ENCODE measurements at regions not wholly inside any gene's neighbourhood (a gene's known extent, or its start where the extent isn't known, plus 50 kb on each side); places are given as distances from the start of the nearest gene placed in this dataset.
"Not testable (repeated sequence)": the region's sequence is repeated elsewhere in the genome, so short reads cannot be mapped to it uniquely, and the experiment has no call there.

DNA sequence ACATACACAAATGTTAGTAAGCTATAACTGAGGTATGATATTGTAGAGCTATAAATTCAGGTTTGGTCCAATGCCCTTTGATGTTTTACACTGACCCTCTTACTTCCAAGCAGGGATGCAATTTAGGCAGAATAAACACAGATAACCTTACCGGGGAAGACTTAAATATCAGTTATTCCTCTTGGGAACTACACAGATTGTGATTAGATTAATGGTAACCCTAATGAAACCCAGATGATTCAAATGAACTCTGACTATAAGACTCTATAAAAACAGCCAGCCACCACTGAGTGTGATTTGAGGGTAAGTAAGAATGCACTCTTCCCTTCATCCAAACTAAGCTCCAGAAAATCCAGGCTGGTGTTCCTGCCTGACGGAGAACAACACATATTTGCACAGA, 891.1 kb downstream of the NXPH1 start:
- no peak for DNase-seq (ENCODE audit: low read depth, low spot score)
- no peaks in the 10 kb centered on the region for H3K27me3 ChIP-seq (ENCODE audit: control insufficient read depth, insufficient read depth, low read length)
- peaks cover 4% of the 10 kb centered on the region for H3K9me3 ChIP-seq (ENCODE audit: control insufficient read depth, insufficient read depth, low read length)
- POLR2A ChIA-PET = no interaction called here
- H3K4me3 ChIP-seq (ENCODE audit: low read depth, low read length) = no peak overlapping the region
- CTCF ChIA-PET = no interaction called here
- TF ChIP-seq, protein P1, sequence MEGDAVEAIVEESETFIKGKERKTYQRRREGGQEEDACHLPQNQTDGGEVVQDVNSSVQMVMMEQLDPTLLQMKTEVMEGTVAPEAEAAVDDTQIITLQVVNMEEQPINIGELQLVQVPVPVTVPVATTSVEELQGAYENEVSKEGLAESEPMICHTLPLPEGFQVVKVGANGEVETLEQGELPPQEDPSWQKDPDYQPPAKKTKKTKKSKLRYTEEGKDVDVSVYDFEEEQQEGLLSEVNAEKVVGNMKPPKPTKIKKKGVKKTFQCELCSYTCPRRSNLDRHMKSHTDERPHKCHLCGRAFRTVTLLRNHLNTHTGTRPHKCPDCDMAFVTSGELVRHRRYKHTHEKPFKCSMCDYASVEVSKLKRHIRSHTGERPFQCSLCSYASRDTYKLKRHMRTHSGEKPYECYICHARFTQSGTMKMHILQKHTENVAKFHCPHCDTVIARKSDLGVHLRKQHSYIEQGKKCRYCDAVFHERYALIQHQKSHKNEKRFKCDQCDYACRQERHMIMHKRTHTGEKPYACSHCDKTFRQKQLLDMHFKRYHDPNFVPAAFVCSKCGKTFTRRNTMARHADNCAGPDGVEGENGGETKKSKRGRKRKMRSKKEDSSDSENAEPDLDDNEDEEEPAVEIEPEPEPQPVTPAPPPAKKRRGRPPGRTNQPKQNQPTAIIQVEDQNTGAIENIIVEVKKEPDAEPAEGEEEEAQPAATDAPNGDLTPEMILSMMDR (IDR thresholded peaks at IDR 0.05; ENCODE audit: low read depth, low read length) = no peak
- no peak overlapping the region for H3K27ac ChIP-seq (ENCODE audit: low read depth, low read length)

- H3K9me3 ChIP-seq (ENCODE audit: control insufficient read depth, insufficient read depth, low read length) = no peaks in the 10 kb centered on the region; the same call in 1 of the 2 replicates
- CTCF ChIA-PET = no interaction called here
- no peak for DNase-seq (ENCODE audit: low read depth, low spot score)
- TF ChIP-seq, protein P1 (IDR thresholded peaks at IDR 0.05; ENCODE audit: low read depth, low read length) = no peak
- no peak overlapping the region for H3K4me3 ChIP-seq (ENCODE audit: low read depth, low read length)
- no peaks in the 10 kb centered on the region for H3K27me3 ChIP-seq (ENCODE audit: control insufficient read depth, insufficient read depth, low read length)
- H3K27ac ChIP-seq (ENCODE audit: low read depth, low read length) = no peak overlapping the region
- POLR2A ChIA-PET = no interaction called here
These were observed 894.9 kb downstream of the NXPH1 start for GRCh38 chr7:9328296-9328695.

DNA sequence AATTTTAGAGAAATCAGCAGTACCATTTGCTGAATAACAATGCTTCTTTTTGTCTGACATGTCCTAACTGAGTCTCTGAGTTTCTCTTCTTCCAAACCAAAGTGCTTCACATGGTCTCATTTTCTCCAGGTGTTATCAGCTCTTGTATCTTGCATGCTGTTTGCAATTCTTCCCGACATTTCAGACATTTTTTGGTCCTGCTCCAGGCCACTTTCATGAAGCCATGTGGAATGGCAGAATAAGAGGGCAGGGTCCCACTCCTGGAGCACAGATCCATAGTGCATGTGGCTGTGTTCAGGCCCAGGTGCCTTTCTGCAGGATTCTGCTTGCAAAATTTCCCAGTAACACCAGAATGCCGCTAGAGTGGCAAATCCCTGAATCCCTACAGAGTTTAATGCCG, 916.2 kb downstream of the NXPH1 start:
- no peak for DNase-seq (ENCODE audit: low read depth, low spot score)
- Histone ChIP-seq H3K4me3 (ENCODE audit: low read depth, low read length) (no peak overlapping the region), H3K27ac (ENCODE audit: low read depth, low read length) (no peak overlapping the region), H3K9me3 (ENCODE audit: control insufficient read depth, insufficient read depth, low read length) (peaks cover 2% of the 10 kb centered on the region; the same call in 1 of the 2 replicates), H3K27me3 (ENCODE audit: control insufficient read depth, insufficient read depth, low read length) (no peaks in the 10 kb centered on the region)
- TF ChIP-seq, protein P1 (IDR thresholded peaks at IDR 0.05; ENCODE audit: low read depth, low read length) = no peak
- POLR2A ChIA-PET = no interaction called here
- CTCF ChIA-PET = no interaction called here

- DNase-seq (ENCODE audit: low read depth, low spot score) = no peak
- no peak overlapping the region for H3K27ac ChIP-seq (ENCODE audit: low read depth, low read length)
- TF ChIP-seq, protein P1 (IDR thresholded peaks at IDR 0.05; ENCODE audit: low read depth, low read length) = no peak
- ChIA-PET CTCF (no interaction called here), POLR2A (no interaction called here)
- peaks cover 12% of the 10 kb centered on the region; the same call in 1 of the 2 replicates for H3K9me3 ChIP-seq (ENCODE audit: control insufficient read depth, insufficient read depth, low read length)
- no peaks in the 10 kb centered on the region for H3K27me3 ChIP-seq (ENCODE audit: control insufficient read depth, insufficient read depth, low read length)
- no peak overlapping the region for H3K4me3 ChIP-seq (ENCODE audit: low read depth, low read length)
These were observed 957.8 kb downstream of the NXPH1 start for GRCh38 chr7:9391221-9391620.

DNA sequence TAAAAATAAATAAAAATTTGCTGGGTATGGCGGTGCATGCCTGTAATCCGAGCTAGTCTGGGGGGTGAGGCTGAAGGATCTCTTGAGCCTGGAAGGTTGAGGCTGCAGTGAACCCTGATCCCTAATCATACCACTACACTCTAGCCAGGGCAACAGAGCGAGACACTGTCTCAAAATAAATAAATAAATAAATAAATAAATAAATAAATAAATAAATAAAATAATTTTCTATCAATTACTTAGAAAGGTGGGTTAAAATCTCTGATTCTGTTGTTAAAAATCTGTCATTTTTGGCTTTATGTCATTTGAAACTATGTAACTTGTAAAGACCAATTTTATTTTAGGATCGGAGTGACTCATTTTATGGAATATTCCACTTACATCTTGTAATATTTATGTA, 958.6 kb downstream of the NXPH1 start:
- H3K4me3 ChIP-seq (ENCODE audit: low read depth, low read length) = no peak overlapping the region
- no peak for DNase-seq (ENCODE audit: low read depth, low spot score)
- no peaks in the 10 kb centered on the region for H3K27me3 ChIP-seq (ENCODE audit: control insufficient read depth, insufficient read depth, low read length)
- H3K27ac ChIP-seq (ENCODE audit: low read depth, low read length) = no peak overlapping the region
- POLR2A ChIA-PET = no interaction called here
- CTCF ChIA-PET = no interaction called here
- peaks cover 12% of the 10 kb centered on the region; the same call in 1 of the 2 replicates for H3K9me3 ChIP-seq (ENCODE audit: control insufficient read depth, insufficient read depth, low read length)
- TF ChIP-seq, protein P1 (IDR thresholded peaks at IDR 0.05; ENCODE audit: low read depth, low read length) = no peak

DNA sequence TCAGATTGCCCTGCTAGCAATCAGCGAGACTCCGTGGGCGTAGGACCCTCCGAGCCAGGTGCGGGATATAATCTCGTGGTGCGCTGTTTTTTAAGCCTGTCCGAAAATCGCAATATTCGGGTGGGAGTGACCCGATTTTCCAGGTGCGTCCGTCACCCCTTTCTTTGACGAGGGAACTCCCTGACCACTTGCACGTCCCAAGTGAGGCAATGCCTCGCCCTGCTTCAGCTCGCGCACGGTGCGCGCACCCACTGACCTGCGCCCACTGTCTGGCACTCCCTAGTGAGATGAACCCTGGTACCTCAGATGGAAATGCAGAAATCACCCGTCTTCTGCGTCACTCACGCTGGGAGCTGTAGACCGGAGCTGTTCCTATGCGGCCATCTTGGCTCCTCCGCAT, 971.0 kb downstream of the NXPH1 start:
- CTCF ChIA-PET; H3K9me3 ChIP-seq (ENCODE audit: control insufficient read depth, insufficient read depth, low read length); POLR2A ChIA-PET; DNase-seq (ENCODE audit: low read depth, low spot score); H3K27ac ChIP-seq (ENCODE audit: low read depth, low read length); H3K4me3 ChIP-seq (ENCODE audit: low read depth, low read length); H3K27me3 ChIP-seq (ENCODE audit: control insufficient read depth, insufficient read depth, low read length): not testable (repeated sequence)

Measured in AG04450 (cell line).